ENCODE measurements at regions not wholly inside any gene's neighbourhood (a gene's known extent, or its start where the extent isn't known, plus 50 kb on each side); places are given as distances from the start of the nearest gene placed in this dataset.

DNA sequence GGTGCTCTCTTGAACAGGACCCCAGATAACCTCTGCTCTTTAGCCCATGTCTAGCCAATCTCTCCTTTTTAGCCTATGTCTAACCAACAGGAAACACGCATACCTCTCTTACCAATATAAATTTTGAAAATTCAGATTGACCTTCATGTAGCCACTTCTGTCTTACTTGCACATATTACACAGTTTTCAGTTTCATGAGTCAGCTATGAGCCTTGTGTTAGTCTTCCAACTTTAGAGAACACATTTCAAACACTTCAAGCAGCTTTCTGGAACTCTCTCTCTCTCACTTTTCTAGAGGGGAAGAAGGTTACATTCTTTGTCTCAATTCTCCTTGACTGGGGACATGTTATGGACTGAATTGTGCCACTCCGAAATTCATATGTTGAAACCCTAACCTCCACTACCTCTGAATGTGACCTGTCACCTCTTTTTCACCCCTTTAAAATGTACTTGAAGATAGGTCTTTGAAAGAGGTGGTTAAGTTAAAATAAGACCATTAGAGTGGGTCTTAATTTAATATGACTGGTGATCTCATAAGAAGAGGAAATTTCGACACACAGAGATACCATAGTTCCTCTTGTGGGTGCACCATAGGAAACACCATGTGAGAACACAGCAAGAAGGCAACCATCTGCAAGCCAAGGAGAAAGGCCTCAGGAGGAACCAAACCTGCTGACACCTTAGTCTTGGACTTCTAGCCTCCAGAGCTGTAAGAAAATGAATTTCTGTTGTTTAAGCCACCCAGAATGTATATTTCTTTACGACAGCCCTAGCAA, 480.3 kb upstream of the ALCAM start:
- TF ChIP-seq CTCF (IDR thresholded peaks at IDR 0.05) (no peak), POLR2A (IDR thresholded peaks at IDR 0.05) (no peak), POLR2AphosphoS5 (IDR thresholded peaks at IDR 0.05) (no peak)

All from sigmoid colon (tissue), 4 donors.